ENCODE measurements at regions not wholly inside any gene's neighbourhood (a gene's known extent, or its start where the extent isn't known, plus 50 kb on each side); places are given as distances from the start of the nearest gene placed in this dataset.

DNA sequence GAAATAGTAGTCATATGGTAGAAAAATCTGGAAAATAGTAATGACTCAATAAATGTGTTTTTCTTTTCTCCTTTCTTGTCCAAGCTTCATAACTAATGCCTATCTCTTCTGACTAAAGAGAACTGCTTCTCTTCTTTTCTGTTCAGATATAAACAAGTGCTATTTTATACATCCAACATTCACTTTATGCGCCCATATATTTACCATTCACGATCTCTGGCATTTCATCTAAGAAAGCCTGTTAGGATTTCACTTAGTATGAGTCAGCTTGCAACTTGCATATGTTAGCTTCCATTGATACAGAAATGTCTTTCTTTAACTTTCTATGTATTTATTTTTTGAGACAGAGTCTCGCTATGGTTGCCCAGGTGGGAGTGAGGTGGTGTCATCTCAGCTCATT, 224.9 kb downstream of the VAPA start:
- Histone ChIP-seq H3K4me3 (no peak overlapping the region), H3K27ac (no peak overlapping the region), H3K36me3 (no peaks in the 10 kb centered on the region), H3K9me3 (no peaks in the 10 kb centered on the region), H3K4me1 (no peaks in the 10 kb centered on the region), H3K27me3 (no peaks in the 10 kb centered on the region)
- intact Hi-C loops (cut with DNase I; ENCODE audit: low total_unique reads): no loop called here
- DNase-seq (ENCODE audit: low spot score in 2 of 2): no peak
- TF ChIP-seq CTCF (IDR thresholded peaks at IDR 0.05) (no peak), POLR2A (IDR thresholded peaks at IDR 0.05) (no peak), POLR2AphosphoS5 (IDR thresholded peaks at IDR 0.05) (no peak)

GRCh38 chr18:10139783-10140410, 226.1 kb downstream of the VAPA start:
- H3K27ac ChIP-seq: no peak overlapping the region
- no peak for DNase-seq (ENCODE audit: low spot score in 2 of 2)
- no peak overlapping the region for H3K4me3 ChIP-seq

GRCh38 chr18:10140461-10141282, 226.9 kb downstream of the VAPA start:
- no peak for DNase-seq (ENCODE audit: low spot score in 2 of 2)
- intact Hi-C loops (cut with DNase I; ENCODE audit: low total_unique reads): loop anchor here (2.0 kb wide), 1 partner anchor 26 kb away; no protein-coding TSS in a partner anchor
- H3K4me1 ChIP-seq: no peaks in the 10 kb centered on the region
- TF ChIP-seq POLR2A (IDR thresholded peaks at IDR 0.05): no peak
- TF ChIP-seq CTCF (IDR thresholded peaks at IDR 0.05): no peak
- TF ChIP-seq POLR2AphosphoS5 (IDR thresholded peaks at IDR 0.05): no peak
- H3K4me3 ChIP-seq: no peak overlapping the region
- H3K36me3 ChIP-seq: no peaks in the 10 kb centered on the region
- H3K27me3 ChIP-seq: no peaks in the 10 kb centered on the region
- no peaks in the 10 kb centered on the region for H3K9me3 ChIP-seq
- H3K27ac ChIP-seq: no peak overlapping the region

More at GRCh38 chr18:10139783-10140410, 226.1 kb downstream of the VAPA start:
- Histone ChIP-seq H3K36me3 (no peaks in the 10 kb centered on the region), H3K4me1 (no peaks in the 10 kb centered on the region), H3K9me3 (no peaks in the 10 kb centered on the region), H3K27me3 (no peaks in the 10 kb centered on the region)
- intact Hi-C loops (cut with DNase I; ENCODE audit: low total_unique reads): loop anchor here (2.0 kb wide), 1 partner anchor 27 kb away; no protein-coding TSS in a partner anchor
- TF ChIP-seq POLR2AphosphoS5 (IDR thresholded peaks at IDR 0.05) (no peak), POLR2A (IDR thresholded peaks at IDR 0.05) (no peak), CTCF (IDR thresholded peaks at IDR 0.05) (no peak)

GRCh38 chr18:10141559-10141958, 227.7 kb downstream of the VAPA start:
- no peak for TF ChIP-seq CTCF (IDR thresholded peaks at IDR 0.05)
- no peak for TF ChIP-seq POLR2A (IDR thresholded peaks at IDR 0.05)
- no peaks in the 10 kb centered on the region for H3K27me3 ChIP-seq
- H3K9me3 ChIP-seq: no peaks in the 10 kb centered on the region
- H3K36me3 ChIP-seq: no peaks in the 10 kb centered on the region
- no peak overlapping the region for H3K4me3 ChIP-seq
- DNase-seq (ENCODE audit: low spot score in 2 of 2): no peak
- H3K27ac ChIP-seq: no peak overlapping the region
- H3K4me1 ChIP-seq: no peaks in the 10 kb centered on the region
- intact Hi-C loops (cut with DNase I; ENCODE audit: low total_unique reads): loop anchor here (2.0 kb wide), 1 partner anchor 25 kb away; no protein-coding TSS in a partner anchor

DNA sequence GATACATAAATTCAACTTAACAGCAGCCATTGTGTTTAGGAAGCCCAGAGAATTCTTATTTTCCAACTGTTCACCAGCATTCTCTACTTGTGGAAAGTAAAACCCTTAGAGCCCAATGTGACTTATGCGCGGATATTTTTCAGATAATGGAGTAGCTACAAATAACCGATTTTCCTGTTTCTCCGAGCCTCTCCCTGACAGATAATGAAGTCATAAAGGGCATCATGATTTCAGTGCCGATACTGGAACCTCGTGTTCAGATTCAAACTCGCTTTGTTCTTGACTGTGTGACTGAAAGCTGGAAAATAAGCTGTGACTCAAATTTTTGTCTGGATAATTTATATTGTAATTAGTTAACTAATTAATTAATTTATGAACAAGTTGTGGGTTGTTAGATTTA, 228.2 kb downstream of the VAPA start:
- no peaks in the 10 kb centered on the region for H3K36me3 ChIP-seq
- no peak overlapping the region for H3K4me3 ChIP-seq
- intact Hi-C loops (cut with DNase I; ENCODE audit: low total_unique reads): no loop called here
- no peak for TF ChIP-seq CTCF (IDR thresholded peaks at IDR 0.05)
- no peak for TF ChIP-seq POLR2AphosphoS5 (IDR thresholded peaks at IDR 0.05)
- no peak for TF ChIP-seq POLR2A (IDR thresholded peaks at IDR 0.05)
- H3K27ac ChIP-seq: no peak overlapping the region
- no peaks in the 10 kb centered on the region for H3K4me1 ChIP-seq
- no peak for DNase-seq (ENCODE audit: low spot score in 2 of 2)
- H3K9me3 ChIP-seq: no peaks in the 10 kb centered on the region
- no peaks in the 10 kb centered on the region for H3K27me3 ChIP-seq

Measured in breast epithelium (tissue), 4 donors.